Epithelial cell of esophagus (primary cell): ENCODE measurements at regions not wholly inside any gene's neighbourhood (a gene's known extent, or its start where the extent isn't known, plus 50 kb on each side); places are given as distances from the start of the nearest gene placed in this dataset.

Experiments used
- DNase-seq: peaks from one replicate; pipeline ENCODE4 v3.0.0; 2010; ENCODE audit warnings: low read depth
- H3K4me3 ChIP-seq: 2 replicates; pipeline ENCODE4 v1.5.1; 2011; ENCODE audit warnings: mild to moderate bottlenecking, low read length, control low read depth
- TF ChIP-seq, protein P1 (sequence below): IDR thresholded peaks from 2 replicates; pipeline ENCODE4 v1.5.1; 2011; ENCODE audit warnings: low read depth, mild to moderate bottlenecking, low read length, control low read depth, inconsistent platforms; ENCODE audit not compliant: insufficient read depth; ENCODE audit errors: missing control alignments

DNA sequence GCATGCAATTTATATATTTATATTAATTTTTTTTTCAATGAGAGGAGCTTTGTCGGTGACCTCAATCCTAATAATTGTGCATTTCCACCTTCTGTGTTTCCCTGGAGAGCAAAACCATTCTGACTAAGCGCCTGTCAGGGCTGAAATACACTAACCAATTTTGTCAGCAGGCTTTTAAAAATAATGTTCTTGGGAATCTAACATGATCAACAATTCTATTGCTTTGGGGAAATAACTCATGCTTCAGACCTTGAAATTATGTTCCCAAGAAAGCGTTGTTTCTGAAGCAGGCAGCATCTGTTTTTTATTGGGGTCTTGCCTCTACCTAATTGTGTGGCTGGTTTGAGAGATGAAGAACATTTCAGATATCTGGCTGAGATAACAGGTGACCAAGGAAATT, 129.1 kb upstream of the ALKAL2 start:
- no peak for DNase-seq
- H3K4me3 ChIP-seq, result no peak overlapping the region

DNA sequence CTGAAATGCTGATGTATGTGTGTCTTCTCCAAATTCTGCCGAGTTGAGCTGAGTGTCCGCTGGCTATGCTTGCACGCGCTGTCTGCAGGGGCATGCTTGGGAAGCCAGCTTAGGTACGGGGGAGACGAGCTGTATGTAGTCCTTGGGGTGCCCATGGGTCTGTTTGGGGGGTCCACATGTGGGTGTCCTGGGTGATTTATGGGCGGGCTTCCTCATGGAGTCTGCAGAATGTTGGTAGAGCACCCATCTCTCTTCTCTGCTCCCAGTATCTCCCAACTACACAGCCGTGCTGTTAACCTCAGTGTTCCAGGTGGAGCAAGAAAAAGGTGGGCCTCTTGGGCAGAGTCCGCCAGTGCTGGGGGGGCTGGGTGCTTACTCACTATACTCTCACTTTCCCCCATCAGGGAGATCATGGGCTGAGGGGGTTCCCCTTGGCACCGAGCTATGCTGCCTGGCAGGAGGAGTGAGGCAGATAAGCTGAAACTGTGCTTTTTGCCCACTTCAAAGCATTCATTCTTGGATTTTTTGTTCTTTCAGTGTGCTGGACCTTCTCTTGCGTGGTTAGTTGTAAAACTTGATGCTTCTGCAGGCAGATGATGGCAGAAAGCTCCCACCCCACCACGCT, 128.2 kb upstream of the ALKAL2 start:
- no peak for DNase-seq
- TF ChIP-seq, protein P1, sequence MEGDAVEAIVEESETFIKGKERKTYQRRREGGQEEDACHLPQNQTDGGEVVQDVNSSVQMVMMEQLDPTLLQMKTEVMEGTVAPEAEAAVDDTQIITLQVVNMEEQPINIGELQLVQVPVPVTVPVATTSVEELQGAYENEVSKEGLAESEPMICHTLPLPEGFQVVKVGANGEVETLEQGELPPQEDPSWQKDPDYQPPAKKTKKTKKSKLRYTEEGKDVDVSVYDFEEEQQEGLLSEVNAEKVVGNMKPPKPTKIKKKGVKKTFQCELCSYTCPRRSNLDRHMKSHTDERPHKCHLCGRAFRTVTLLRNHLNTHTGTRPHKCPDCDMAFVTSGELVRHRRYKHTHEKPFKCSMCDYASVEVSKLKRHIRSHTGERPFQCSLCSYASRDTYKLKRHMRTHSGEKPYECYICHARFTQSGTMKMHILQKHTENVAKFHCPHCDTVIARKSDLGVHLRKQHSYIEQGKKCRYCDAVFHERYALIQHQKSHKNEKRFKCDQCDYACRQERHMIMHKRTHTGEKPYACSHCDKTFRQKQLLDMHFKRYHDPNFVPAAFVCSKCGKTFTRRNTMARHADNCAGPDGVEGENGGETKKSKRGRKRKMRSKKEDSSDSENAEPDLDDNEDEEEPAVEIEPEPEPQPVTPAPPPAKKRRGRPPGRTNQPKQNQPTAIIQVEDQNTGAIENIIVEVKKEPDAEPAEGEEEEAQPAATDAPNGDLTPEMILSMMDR, result no peak
- no peak overlapping the region for H3K4me3 ChIP-seq

More for the DNA sequence above, 129.1 kb upstream of the ALKAL2 start:
- TF ChIP-seq, protein P1, result no peak

DNA sequence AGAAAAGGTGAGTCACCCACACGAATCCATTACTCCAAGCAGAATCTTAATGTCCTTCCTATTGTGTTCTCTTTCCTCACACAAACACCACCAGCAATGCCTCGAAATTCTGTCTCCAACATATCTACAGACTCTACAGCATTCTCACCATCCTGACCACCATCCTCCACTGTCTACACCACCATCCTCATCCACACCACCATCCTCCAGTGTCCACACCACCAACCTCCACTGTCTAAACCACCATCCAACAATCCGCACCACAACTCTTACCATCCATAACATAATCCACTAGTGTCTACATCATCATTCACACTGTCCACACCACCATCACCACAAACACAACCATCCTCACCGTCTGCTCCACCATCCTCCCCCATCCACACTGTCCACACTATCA, 121.6 kb upstream of the ALKAL2 start:
- no peak overlapping the region for H3K4me3 ChIP-seq
- TF ChIP-seq, protein P1, result no peak
- DNase-seq, result no peak

DNA sequence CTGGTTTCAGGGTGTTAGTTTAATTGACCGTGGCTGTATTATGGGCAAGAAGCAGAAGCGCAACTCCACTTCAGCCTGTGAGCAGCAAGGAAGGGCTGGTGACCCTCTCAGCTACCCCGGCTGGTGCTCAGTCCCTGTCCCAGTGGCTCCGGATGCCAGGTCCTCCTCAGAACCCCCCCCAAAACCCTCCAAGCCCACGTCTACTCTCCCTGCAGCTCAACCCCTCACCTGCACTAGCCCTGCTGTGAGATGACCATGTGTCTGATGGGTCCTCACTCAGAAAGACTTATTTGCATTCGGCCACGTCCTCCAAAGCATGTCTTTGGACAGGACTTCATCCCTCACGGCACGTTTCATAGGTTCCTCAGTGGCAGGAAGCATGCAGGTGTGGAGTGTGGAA, 119.7 kb upstream of the ALKAL2 start:
- H3K4me3 ChIP-seq, result no peak overlapping the region
- TF ChIP-seq, protein P1, result no peak
- no peak for DNase-seq

DNA sequence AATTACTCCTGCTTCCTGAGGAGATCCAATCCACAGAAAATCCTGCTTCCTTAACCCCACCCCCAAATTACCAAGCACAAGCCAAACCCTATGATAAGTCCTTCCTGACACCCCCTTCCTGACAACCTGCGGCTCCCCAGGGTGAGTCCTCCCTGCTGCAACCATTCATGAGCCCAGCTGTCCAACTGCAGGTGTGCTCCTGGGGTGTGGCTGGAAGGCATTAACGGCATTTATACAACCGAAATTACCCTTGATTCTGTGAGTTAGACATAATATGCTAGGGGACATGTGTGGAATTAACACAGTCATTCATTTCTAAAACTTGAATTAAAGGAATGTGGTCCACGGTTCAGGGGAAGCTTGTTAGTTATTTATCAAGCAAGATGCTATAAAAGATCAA, 119.0 kb upstream of the ALKAL2 start:
- TF ChIP-seq, protein P1, result no peak
- no peak overlapping the region for H3K4me3 ChIP-seq
- no peak for DNase-seq

DNA sequence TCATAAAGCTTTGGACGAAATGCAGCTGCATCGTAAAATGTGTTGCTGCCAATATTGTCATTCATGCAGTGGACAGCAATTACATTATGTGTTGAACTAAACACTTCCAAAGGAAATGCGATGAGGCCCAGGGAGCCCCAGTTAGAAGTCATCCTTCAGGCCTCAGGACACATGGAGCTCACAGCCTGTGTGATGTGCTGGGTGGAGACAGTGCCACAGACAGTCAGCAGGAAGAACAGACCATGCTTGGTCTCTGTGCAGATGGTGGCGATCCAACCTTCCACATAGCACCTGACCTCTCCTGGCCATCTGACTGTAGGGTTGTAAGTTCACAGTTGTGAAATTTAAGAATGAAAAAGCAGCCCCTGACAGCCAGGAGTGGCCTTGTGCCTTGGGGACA, 118.3 kb upstream of the ALKAL2 start:
- TF ChIP-seq, protein P1, result no peak
- DNase-seq, result no peak
- H3K4me3 ChIP-seq, result no peak overlapping the region

DNA sequence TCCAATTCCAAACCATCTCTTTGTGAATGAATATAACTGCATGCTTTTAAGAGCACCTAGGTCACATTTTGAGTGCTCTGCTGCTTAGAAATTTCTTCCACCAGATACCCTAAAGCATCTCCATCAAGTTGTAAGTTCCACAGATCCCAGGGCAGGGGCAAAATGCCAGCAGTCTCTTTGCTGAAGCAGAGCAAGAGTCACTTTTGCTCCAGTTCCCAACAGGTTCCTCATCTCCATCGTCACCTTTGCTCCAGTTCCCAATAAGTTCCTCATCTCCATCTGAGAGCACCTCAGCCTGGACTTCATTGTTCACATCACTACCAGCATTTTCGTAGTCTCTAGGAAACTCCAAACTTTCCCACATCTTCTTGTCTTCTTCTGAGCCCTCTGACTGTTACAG, 116.7 kb upstream of the ALKAL2 start:
- no peak overlapping the region for H3K4me3 ChIP-seq
- TF ChIP-seq, protein P1, result no peak
- DNase-seq, result no peak
